COLO829 (cell line): ENCODE measurements at regions not wholly inside any gene's neighbourhood (a gene's known extent, or its start where the extent isn't known, plus 50 kb on each side); places are given as distances from the start of the nearest gene placed in this dataset.

ENCODE experiments used
- DNase-seq: peaks from one replicate; pipeline ENCODE4 v3.0.0; 2012; ENCODE audit warnings: low spot score

- DNase-seq, result no peak
Observed at GRCh38 chr7:53518319-53518718, 482.9 kb downstream of the POM121L12 start.

DNA sequence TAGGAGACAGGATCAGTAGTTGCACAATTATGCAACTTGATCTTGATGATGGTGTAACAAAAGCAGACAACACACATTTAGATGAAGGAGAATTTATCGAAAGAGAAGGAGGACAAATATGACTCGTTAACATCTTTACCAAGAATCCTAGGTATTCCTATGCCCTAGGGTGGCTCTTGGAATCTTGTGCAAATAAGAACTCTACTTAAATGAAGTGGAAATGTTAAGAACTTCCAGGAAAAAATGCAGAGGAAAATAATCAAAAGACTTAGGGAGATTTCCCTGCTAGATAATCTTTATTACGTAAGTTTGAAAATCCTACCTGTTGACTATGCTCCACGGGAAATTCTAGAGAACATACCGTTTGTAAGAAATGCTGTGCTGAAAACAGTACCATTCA is 485.4 kb downstream of the POM121L12 start:
- DNase-seq, result no peak

GRCh38 chr7:53521638-53522184 is 486.3 kb downstream of the POM121L12 start:
- no peak for DNase-seq

GRCh38 chr7:53539558-53539957 is 504.1 kb downstream of the POM121L12 start:
- DNase-seq, result no peak

DNA sequence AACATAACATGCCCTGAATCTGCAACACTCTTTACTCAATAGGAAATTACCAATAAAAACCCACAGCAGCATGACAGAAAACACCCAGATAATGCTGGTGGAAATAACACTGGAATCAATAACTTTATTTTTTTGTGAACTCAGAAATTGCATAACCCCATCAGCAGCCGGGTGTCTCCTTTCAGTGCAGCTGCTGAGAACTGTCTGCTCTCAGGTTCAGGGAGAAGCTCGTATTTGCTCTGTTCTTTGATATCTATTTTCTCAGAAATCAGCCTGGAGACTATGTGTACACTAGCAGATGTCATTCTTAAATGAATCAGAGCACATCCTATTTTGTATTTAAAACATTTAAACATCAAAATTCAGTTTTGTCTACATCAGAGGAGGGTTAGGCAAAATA is 506.0 kb downstream of the POM121L12 start:
- DNase-seq, result no peak

GRCh38 chr7:53542157-53542556 is 506.7 kb downstream of the POM121L12 start:
- DNase-seq, result no peak
